Mucosa of stomach (tissue), 1 donor: ENCODE measurements at regions not wholly inside any gene's neighbourhood (a gene's known extent, or its start where the extent isn't known, plus 50 kb on each side); places are given as distances from the start of the nearest gene placed in this dataset.

Experiments
- H3K27me3 ChIP-seq: one replicate; pipeline ENCODE4 v1.7.0; 2013; ENCODE audit warnings: mild to moderate bottlenecking, low read length; ENCODE audit not compliant: control insufficient read depth, insufficient read depth
- H3K36me3 ChIP-seq: one replicate; pipeline ENCODE4 v1.7.0; 2013; ENCODE audit warnings: low read length; ENCODE audit not compliant: control insufficient read depth, insufficient read depth
- H3K4me1 ChIP-seq: one replicate; pipeline ENCODE4 v1.7.0; 2013; ENCODE audit warnings: mild to moderate bottlenecking, low read length; ENCODE audit not compliant: control insufficient read depth, insufficient read depth
- H3K4me3 ChIP-seq: one replicate; pipeline ENCODE4 v1.7.0; 2013; ENCODE audit warnings: low read length
- H3K9ac ChIP-seq: one replicate; pipeline ENCODE4 v1.7.0; 2013; ENCODE audit warnings: mild to moderate bottlenecking, low read length, moderate library complexity
- H3K9me3 ChIP-seq: one replicate; pipeline ENCODE4 v1.7.0; 2013; ENCODE audit warnings: mild to moderate bottlenecking, low read length, moderate library complexity; ENCODE audit not compliant: control insufficient read depth
- donor health status: Pancreatic carcinoma.

DNA sequence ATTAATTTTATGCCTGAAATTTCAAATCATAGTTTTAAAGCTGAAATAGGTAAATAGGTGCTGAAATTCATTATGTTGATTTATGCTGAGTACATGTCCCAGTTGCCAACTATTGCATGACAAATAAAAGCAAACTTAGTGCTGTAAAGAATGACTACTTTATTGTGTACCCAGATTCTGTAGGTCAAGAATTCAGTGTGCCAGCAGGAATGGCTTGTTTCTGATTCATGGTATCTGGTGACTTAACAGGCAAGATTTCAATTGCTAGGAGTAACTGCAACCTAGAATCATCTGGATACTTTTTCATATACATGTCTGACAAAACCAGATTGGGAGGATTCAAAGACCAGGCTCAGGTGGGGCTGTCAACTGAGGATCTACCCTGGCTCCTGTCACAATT is 678.4 kb upstream of the ADAMTS5 start:
- Histone ChIP-seq H3K9ac (no peak overlapping the region), H3K36me3 (no peaks in the 10 kb centered on the region), H3K4me1 (no peaks in the 10 kb centered on the region), H3K27me3 (no peaks in the 10 kb centered on the region), H3K4me3 (no peak overlapping the region), H3K9me3 (no peaks in the 10 kb centered on the region)

DNA sequence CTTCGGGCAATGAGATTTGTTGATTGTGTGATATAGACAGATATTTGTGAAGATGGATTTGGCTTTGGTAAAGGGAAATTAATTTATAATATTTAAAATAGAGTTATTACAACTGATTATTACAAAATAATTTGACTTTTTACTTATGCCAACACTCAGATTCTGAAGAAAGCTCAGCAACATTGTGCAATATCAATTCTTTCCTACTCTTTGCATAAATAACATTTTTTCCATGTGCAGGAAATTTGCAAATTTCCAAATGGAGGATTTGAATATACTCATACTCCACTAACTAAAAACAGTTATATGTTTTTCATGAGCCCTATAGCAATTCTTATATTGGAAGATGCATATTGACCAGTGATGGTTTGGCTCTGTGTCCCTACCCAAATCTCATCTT is 676.4 kb upstream of the ADAMTS5 start:
- Histone ChIP-seq H3K9me3 (no peaks in the 10 kb centered on the region), H3K4me3 (no peak overlapping the region), H3K27me3 (no peaks in the 10 kb centered on the region), H3K36me3 (no peaks in the 10 kb centered on the region), H3K9ac (no peak overlapping the region), H3K4me1 (no peaks in the 10 kb centered on the region)

DNA sequence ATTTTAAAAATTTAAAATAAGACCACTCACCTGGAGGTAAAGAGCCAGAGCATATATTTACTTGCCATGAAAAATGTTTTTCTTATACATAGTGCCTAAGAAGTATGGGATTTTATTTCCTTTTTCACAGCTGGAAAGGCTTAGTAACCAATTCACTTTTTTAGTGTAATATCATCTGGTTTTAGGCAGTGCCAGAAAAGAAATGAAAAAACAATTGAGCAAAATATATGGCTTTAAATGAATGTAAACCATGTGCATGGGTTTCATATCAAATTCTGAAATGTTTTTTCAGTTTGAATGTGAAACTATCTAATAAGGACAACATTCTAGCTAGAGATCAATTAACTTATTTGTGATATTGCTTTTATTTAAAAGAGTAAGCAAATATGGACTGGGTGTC is 672.4 kb upstream of the ADAMTS5 start:
- no peak overlapping the region for H3K9ac ChIP-seq
- no peaks in the 10 kb centered on the region for H3K36me3 ChIP-seq

GRCh38 chr21:27636656-27637055 is 669.8 kb upstream of the ADAMTS5 start:
- H3K27me3 ChIP-seq = no peaks in the 10 kb centered on the region
- H3K9ac ChIP-seq = no peak overlapping the region
- no peaks in the 10 kb centered on the region for H3K36me3 ChIP-seq
- no peak overlapping the region for H3K4me3 ChIP-seq
- H3K4me1 ChIP-seq = no peaks in the 10 kb centered on the region
- no peaks in the 10 kb centered on the region for H3K9me3 ChIP-seq

More for the DNA sequence above, 672.4 kb upstream of the ADAMTS5 start:
- Histone ChIP-seq H3K9me3 (no peaks in the 10 kb centered on the region), H3K4me1 (no peaks in the 10 kb centered on the region), H3K4me3 (no peak overlapping the region), H3K27me3 (no peaks in the 10 kb centered on the region)

- Histone ChIP-seq H3K4me1 (no peaks in the 10 kb centered on the region), H3K9me3 (no peaks in the 10 kb centered on the region), H3K36me3 (no peaks in the 10 kb centered on the region), H3K4me3 (no peak overlapping the region), H3K9ac (no peak overlapping the region), H3K27me3 (no peaks in the 10 kb centered on the region)
Measured at GRCh38 chr21:27633631-27634030, 666.7 kb upstream of the ADAMTS5 start.

GRCh38 chr21:27631471-27631870 is 664.6 kb upstream of the ADAMTS5 start:
- H3K9ac ChIP-seq = no peak overlapping the region
- H3K4me1 ChIP-seq = no peaks in the 10 kb centered on the region
- H3K9me3 ChIP-seq = no peaks in the 10 kb centered on the region
- H3K4me3 ChIP-seq = no peak overlapping the region
- H3K36me3 ChIP-seq = no peaks in the 10 kb centered on the region
- H3K27me3 ChIP-seq = no peaks in the 10 kb centered on the region

DNA sequence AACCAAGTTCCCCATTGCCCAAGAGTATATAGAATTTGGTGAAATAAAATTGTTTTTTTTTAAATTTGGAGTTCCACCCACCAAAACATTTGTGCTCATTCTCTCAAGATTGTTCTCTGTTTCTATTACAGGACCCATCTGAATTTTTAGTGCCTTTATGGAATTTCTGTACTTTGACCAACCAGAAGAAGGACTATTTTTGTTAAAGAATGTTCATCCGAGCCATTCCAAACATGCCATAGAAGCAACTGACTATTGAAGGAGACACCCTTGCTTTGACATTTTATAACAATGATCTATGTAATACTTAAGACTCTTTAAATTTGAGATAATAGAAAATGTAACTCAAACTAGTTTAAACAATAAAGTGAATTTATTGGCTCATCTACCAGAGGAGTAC is 655.7 kb upstream of the ADAMTS5 start:
- no peak overlapping the region for H3K4me3 ChIP-seq
- H3K27me3 ChIP-seq = no peaks in the 10 kb centered on the region
- H3K36me3 ChIP-seq = no peaks in the 10 kb centered on the region
- no peaks in the 10 kb centered on the region for H3K4me1 ChIP-seq
- H3K9me3 ChIP-seq = no peaks in the 10 kb centered on the region
- no peak overlapping the region for H3K9ac ChIP-seq

DNA sequence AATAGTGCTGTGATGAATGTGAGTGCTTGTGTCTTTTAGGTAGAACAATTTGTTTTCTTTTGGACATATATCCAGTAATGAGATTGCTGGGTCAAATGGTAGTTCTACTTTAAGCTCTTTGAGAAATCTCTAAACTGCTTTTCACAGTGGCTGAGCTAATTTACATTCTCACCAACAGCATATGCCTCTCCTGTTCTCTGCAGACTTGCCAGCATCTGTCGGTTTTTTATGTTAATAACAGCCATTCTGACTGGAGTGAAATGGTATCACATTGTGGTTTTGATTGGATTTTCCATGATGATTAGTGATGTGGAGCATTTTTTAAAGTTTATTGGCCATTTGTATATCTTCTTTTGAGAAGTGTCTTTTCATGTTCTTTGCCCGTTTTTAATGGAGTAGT is 647.3 kb upstream of the ADAMTS5 start:
- H3K4me3 ChIP-seq = no peak overlapping the region
- H3K27me3 ChIP-seq = no peaks in the 10 kb centered on the region
- H3K9ac ChIP-seq = no peak overlapping the region
- H3K36me3 ChIP-seq = no peaks in the 10 kb centered on the region
- no peaks in the 10 kb centered on the region for H3K9me3 ChIP-seq
- H3K4me1 ChIP-seq = no peaks in the 10 kb centered on the region

- no peaks in the 10 kb centered on the region for H3K9me3 ChIP-seq
- H3K4me3 ChIP-seq = no peak overlapping the region
- no peak overlapping the region for H3K9ac ChIP-seq
- no peaks in the 10 kb centered on the region for H3K4me1 ChIP-seq
- no peaks in the 10 kb centered on the region for H3K27me3 ChIP-seq
- no peaks in the 10 kb centered on the region for H3K36me3 ChIP-seq
Measured at GRCh38 chr21:27606422-27606821, 639.5 kb upstream of the ADAMTS5 start.

DNA sequence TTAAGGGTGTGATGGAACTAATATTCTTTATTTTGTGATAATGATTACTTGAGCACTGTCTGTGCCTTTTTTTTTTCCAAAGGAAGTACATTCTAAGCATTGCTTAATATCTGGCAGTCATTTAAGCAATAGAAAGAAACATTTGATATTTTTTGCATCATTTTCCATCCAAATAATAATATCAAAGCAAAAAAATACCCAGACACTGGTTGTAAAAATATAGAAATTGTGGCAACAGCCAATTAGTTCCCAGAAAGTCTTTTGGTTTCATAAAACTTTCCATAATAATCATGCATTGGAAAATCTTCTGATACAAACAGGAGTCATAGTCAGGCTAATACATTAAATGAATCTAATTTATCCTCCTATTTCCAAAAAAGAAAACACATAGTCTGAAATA is 629.3 kb upstream of the ADAMTS5 start:
- Histone ChIP-seq H3K36me3 (no peaks in the 10 kb centered on the region), H3K27me3 (no peaks in the 10 kb centered on the region), H3K4me3 (no peak overlapping the region), H3K9me3 (no peaks in the 10 kb centered on the region), H3K4me1 (no peaks in the 10 kb centered on the region), H3K9ac (no peak overlapping the region)

- H3K9ac ChIP-seq = no peak overlapping the region
- no peaks in the 10 kb centered on the region for H3K36me3 ChIP-seq
- no peaks in the 10 kb centered on the region for H3K27me3 ChIP-seq
- H3K9me3 ChIP-seq = no peaks in the 10 kb centered on the region
- H3K4me1 ChIP-seq = no peaks in the 10 kb centered on the region
- H3K4me3 ChIP-seq = no peak overlapping the region
Measured at GRCh38 chr21:27595716-27596115, 628.8 kb upstream of the ADAMTS5 start.

DNA sequence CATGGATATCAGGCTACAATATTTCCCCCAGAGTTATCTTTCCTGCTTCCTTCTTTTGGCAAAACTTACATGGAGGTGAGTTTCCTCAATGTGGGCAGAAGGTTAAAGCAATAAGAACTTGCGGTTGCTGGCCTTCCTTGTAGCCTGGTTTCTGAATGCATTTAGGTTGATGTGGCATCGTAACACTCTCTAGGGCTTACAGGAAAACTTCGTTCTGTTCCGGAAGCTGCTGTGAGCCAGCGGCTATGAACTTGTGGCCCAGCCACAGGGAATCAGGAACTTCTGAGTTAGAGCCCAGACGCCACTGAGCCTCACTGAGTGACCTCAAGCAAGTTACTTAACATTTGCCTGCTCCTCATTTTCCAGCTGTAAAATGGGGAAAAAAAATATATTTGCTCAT is 623.4 kb upstream of the ADAMTS5 start:
- Histone ChIP-seq H3K4me1 (no peaks in the 10 kb centered on the region), H3K4me3 (no peak overlapping the region), H3K27me3 (no peaks in the 10 kb centered on the region), H3K36me3 (no peaks in the 10 kb centered on the region), H3K9ac (no peak overlapping the region), H3K9me3 (no peaks in the 10 kb centered on the region)

- Histone ChIP-seq H3K4me1 (no peaks in the 10 kb centered on the region), H3K27me3 (no peaks in the 10 kb centered on the region), H3K9ac (no peak overlapping the region), H3K36me3 (no peaks in the 10 kb centered on the region), H3K4me3 (no peak overlapping the region), H3K9me3 (no peaks in the 10 kb centered on the region)
Measured at GRCh38 chr21:27589781-27590180, 622.9 kb upstream of the ADAMTS5 start.
